Urinary bladder (tissue), 3 donors: ENCODE measurements at regions not wholly inside any gene's neighbourhood (a gene's known extent, or its start where the extent isn't known, plus 50 kb on each side); places are given as distances from the start of the nearest gene placed in this dataset.
"Not testable (repeated sequence)": the region's sequence is repeated elsewhere in the genome, so short reads cannot be mapped to it uniquely, and the experiment has no call there.

ENCODE experiments used
- DNase-seq: peaks from one replicate; pipeline ENCODE4 v3.0.0-alpha.2; 2015; ENCODE audit errors: extremely low spot score
- H3K27ac ChIP-seq: one replicate; pipeline ENCODE4 v1.5.1; 2013; ENCODE audit warnings: low read depth, mild to moderate bottlenecking, moderate library complexity
- H3K36me3 ChIP-seq: one replicate; pipeline ENCODE4 v1.6.1; 2013; ENCODE audit warnings: mild to moderate bottlenecking, moderate library complexity; ENCODE audit not compliant: insufficient read depth
- H3K4me1 ChIP-seq: one replicate; pipeline ENCODE4 v1.6.1; 2013; ENCODE audit warnings: mild to moderate bottlenecking, moderate library complexity; ENCODE audit not compliant: insufficient read depth
- H3K4me3 ChIP-seq: one replicate; pipeline ENCODE4 v1.5.1; 2013; ENCODE audit warnings: low read depth, low read length
- WGBS: extraction: QIAGEN DNeasy Blood & Tissue Kit; methylation state at CpG from one replicate; pipeline ENCODE4 v1.1.7; 2013; 5-methylcytosine and 5-hydroxymethylcytosine counted together
- donor health status: healthy with polysubstance abuse.
- donor health status: healthy.

- Histone ChIP-seq H3K4me1 (no peaks in the 10 kb centered on the region), H3K27ac (no peak overlapping the region), H3K36me3 (no peaks in the 10 kb centered on the region), H3K4me3 (no peak overlapping the region)
- 70% methylated on average over 1 of the region's 1 CpG for WGBS
- no peak for DNase-seq
Measured at GRCh38 chr5:169393907-169394306, 93.0 kb upstream of the SLIT3 start.

- Histone ChIP-seq H3K4me3 (no peak overlapping the region), H3K36me3 (no peaks in the 10 kb centered on the region), H3K4me1 (no peaks in the 10 kb centered on the region), H3K27ac (no peak overlapping the region)
- no peak for DNase-seq
Measured at GRCh38 chr5:169390265-169390664, 89.3 kb upstream of the SLIT3 start.

- WGBS, result 94% methylated on average over 6 of the region's 6 CpGs
- no peaks in the 10 kb centered on the region for H3K36me3 ChIP-seq
- no peak for DNase-seq
Measured at GRCh38 chr5:169389318-169389717, 88.4 kb upstream of the SLIT3 start.

GRCh38 chr5:169385636-169386035, 84.7 kb upstream of the SLIT3 start:
- Histone ChIP-seq H3K4me1 (no peaks in the 10 kb centered on the region), H3K27ac (no peak overlapping the region)
- no peak for DNase-seq

More at GRCh38 chr5:169389318-169389717, 88.4 kb upstream of the SLIT3 start:
- Histone ChIP-seq H3K27ac (no peak overlapping the region), H3K4me3 (no peak overlapping the region), H3K4me1 (no peaks in the 10 kb centered on the region)

GRCh38 chr5:169384661-169385060, 83.7 kb upstream of the SLIT3 start:
- 47% methylated on average over 5 of the region's 5 CpGs for WGBS

More at GRCh38 chr5:169385636-169386035, 84.7 kb upstream of the SLIT3 start:
- Histone ChIP-seq H3K36me3 (no peaks in the 10 kb centered on the region), H3K4me3 (no peak overlapping the region)

GRCh38 chr5:169374761-169375160, 73.8 kb upstream of the SLIT3 start:
- 46% methylated on average over 2 of the region's 2 CpGs for WGBS
- Histone ChIP-seq H3K36me3 (no peaks in the 10 kb centered on the region), H3K4me1 (no peaks in the 10 kb centered on the region), H3K4me3 (no peak overlapping the region), H3K27ac (no peak overlapping the region)
- DNase-seq, result no peak

More at GRCh38 chr5:169384661-169385060, 83.7 kb upstream of the SLIT3 start:
- H3K4me3 ChIP-seq, result no peak overlapping the region
- H3K36me3 ChIP-seq, result no peaks in the 10 kb centered on the region
- DNase-seq, result no peak
- H3K4me1 ChIP-seq, result no peaks in the 10 kb centered on the region
- no peak overlapping the region for H3K27ac ChIP-seq

GRCh38 chr5:169374111-169374510, 73.2 kb upstream of the SLIT3 start:
- H3K4me1 ChIP-seq, result no peaks in the 10 kb centered on the region
- H3K4me3 ChIP-seq, result no peak overlapping the region
- no peak overlapping the region for H3K27ac ChIP-seq
- DNase-seq, result no peak
- no peaks in the 10 kb centered on the region for H3K36me3 ChIP-seq
- WGBS, result 87% methylated on average over 10 of the region's 10 CpGs

GRCh38 chr5:169371801-169372200, 70.9 kb upstream of the SLIT3 start:
- not testable (repeated sequence) for DNase-seq, H3K4me3 ChIP-seq, H3K27ac ChIP-seq, H3K36me3 ChIP-seq, H3K4me1 ChIP-seq
- 97% methylated on average over 2 of the region's 2 CpGs for WGBS

GRCh38 chr5:169369130-169369529, 68.2 kb upstream of the SLIT3 start:
- no peak overlapping the region for H3K27ac ChIP-seq

GRCh38 chr5:169367861-169368260, 66.9 kb upstream of the SLIT3 start:
- Histone ChIP-seq H3K4me1 (no peaks in the 10 kb centered on the region), H3K4me3 (no peak overlapping the region), H3K27ac (no peak overlapping the region), H3K36me3 (no peaks in the 10 kb centered on the region)
- 94% methylated on average over 2 of the region's 2 CpGs for WGBS
- no peak for DNase-seq

More at GRCh38 chr5:169369130-169369529, 68.2 kb upstream of the SLIT3 start:
- Histone ChIP-seq H3K4me1 (no peaks in the 10 kb centered on the region), H3K4me3 (no peak overlapping the region), H3K36me3 (no peaks in the 10 kb centered on the region)
- whole genome bisulfite sequencing, result 80% methylated on average over 3 of the region's 3 CpGs
- DNase-seq, result no peak

GRCh38 chr5:169357291-169357690, 56.4 kb upstream of the SLIT3 start:
- 65% methylated on average over 1 of the region's 1 CpG for WGBS
- no peak overlapping the region for H3K4me3 ChIP-seq
- H3K4me1 ChIP-seq, result peaks cover 2% of the 10 kb centered on the region
- no peaks in the 10 kb centered on the region for H3K36me3 ChIP-seq
- DNase-seq, result no peak
- H3K27ac ChIP-seq, result no peak overlapping the region

GRCh38 chr5:169356811-169357210, 55.9 kb upstream of the SLIT3 start:
- H3K36me3 ChIP-seq, result no peaks in the 10 kb centered on the region
- H3K4me1 ChIP-seq, result peaks cover 2% of the 10 kb centered on the region
- H3K4me3 ChIP-seq, result no peak overlapping the region
- no peak for DNase-seq
- H3K27ac ChIP-seq, result no peak overlapping the region

GRCh38 chr5:169356181-169356580, 55.2 kb upstream of the SLIT3 start:
- H3K27ac ChIP-seq, result no peak overlapping the region
- no peak overlapping the region for H3K4me3 ChIP-seq
- 92% methylated on average over 1 of the region's 1 CpG for WGBS
- H3K4me1 ChIP-seq, result peaks cover 2% of the 10 kb centered on the region
- DNase-seq, result no peak
- no peaks in the 10 kb centered on the region for H3K36me3 ChIP-seq

- H3K27ac ChIP-seq, result no peak overlapping the region
- H3K4me3 ChIP-seq, result no peak overlapping the region
- peaks cover 2% of the 10 kb centered on the region for H3K4me1 ChIP-seq
- no peaks in the 10 kb centered on the region for H3K36me3 ChIP-seq
- no peak for DNase-seq
- 83% methylated on average over 2 of the region's 2 CpGs for WGBS
Measured at GRCh38 chr5:169354921-169355320, 54.0 kb upstream of the SLIT3 start.

- no peaks in the 10 kb centered on the region for H3K36me3 ChIP-seq
- no peak overlapping the region for H3K27ac ChIP-seq
- DNase-seq, result no peak
- peaks cover 2% of the 10 kb centered on the region for H3K4me1 ChIP-seq
- WGBS, result 67% methylated on average over 1 of the region's 1 CpG
- no peak overlapping the region for H3K4me3 ChIP-seq
Measured at GRCh38 chr5:169354263-169354662, 53.3 kb upstream of the SLIT3 start.
